GM10266 (cell line): ENCODE measurements at regions not wholly inside any gene's neighbourhood (a gene's known extent, or its start where the extent isn't known, plus 50 kb on each side); places are given as distances from the start of the nearest gene placed in this dataset.

ENCODE experiments used
- DNase-seq: peaks from one replicate; pipeline ENCODE4 v3.0.0; 2012; ENCODE audit errors: extremely low spot score
- CTCF ChIP-seq: IDR thresholded peaks from 2 replicates; pipeline ENCODE4 v1.5.1; 2012; ENCODE audit warnings: mild to moderate bottlenecking, low read depth; ENCODE audit not compliant: control insufficient read depth, insufficient read depth; ENCODE audit errors: missing control alignments

GRCh38 chr6:23330632-23331031 is 761.3 kb downstream of the HDGFL1 start:
- DNase-seq = no peak
- TF ChIP-seq CTCF = no peak

GRCh38 chr6:23334360-23334759 is 765.0 kb downstream of the HDGFL1 start:
- no peak for TF ChIP-seq CTCF
- no peak for DNase-seq

- DNase-seq = no peak
- no peak for TF ChIP-seq CTCF
Observed at GRCh38 chr6:23335894-23336293, 766.5 kb downstream of the HDGFL1 start.

GRCh38 chr6:23339268-23339667 is 769.9 kb downstream of the HDGFL1 start:
- no peak for DNase-seq
- no peak for TF ChIP-seq CTCF

GRCh38 chr6:23340271-23340670 is 770.9 kb downstream of the HDGFL1 start:
- TF ChIP-seq CTCF = no peak
- no peak for DNase-seq

- no peak for TF ChIP-seq CTCF
- DNase-seq = no peak
Observed at GRCh38 chr6:23343610-23344306, 774.4 kb downstream of the HDGFL1 start.

GRCh38 chr6:23348185-23348584 is 777.8 kb upstream of the NRSN1 start:
- TF ChIP-seq CTCF = no peak
- no peak for DNase-seq
